GM12874 (cell line): ENCODE measurements at regions not wholly inside any gene's neighbourhood (a gene's known extent, or its start where the extent isn't known, plus 50 kb on each side); places are given as distances from the start of the nearest gene placed in this dataset.

Source experiments
- CTCF ChIP-seq: IDR thresholded peaks from 2 replicates; pipeline ENCODE4 v1.5.1; 2011; ENCODE audit warnings: low read depth, mild to moderate bottlenecking, control low read depth, low read length, moderate library complexity; ENCODE audit not compliant: insufficient read depth

- no peak for TF ChIP-seq CTCF
These were observed 248.9 kb upstream of the MON1B start for GRCh38 chr16:76942089-76942488.

- no peak for TF ChIP-seq CTCF
These were observed 247.1 kb upstream of the MON1B start for GRCh38 chr16:76943921-76944320.

- TF ChIP-seq CTCF, result no peak
These were observed 244.1 kb upstream of the MON1B start for GRCh38 chr16:76946879-76947278.

GRCh38 chr16:76947749-76948148, 243.2 kb upstream of the MON1B start:
- TF ChIP-seq CTCF, result no peak

GRCh38 chr16:76955629-76956028, 235.4 kb upstream of the MON1B start:
- no peak for TF ChIP-seq CTCF

GRCh38 chr16:76956394-76956793, 234.6 kb upstream of the MON1B start:
- TF ChIP-seq CTCF, result no peak

- TF ChIP-seq CTCF, result no peak
These were observed 234.1 kb upstream of the MON1B start for GRCh38 chr16:76956841-76957240.

GRCh38 chr16:76959166-76959565, 231.8 kb upstream of the MON1B start:
- no peak for TF ChIP-seq CTCF
